ENCODE measurements at regions not wholly inside any gene's neighbourhood (a gene's known extent, or its start where the extent isn't known, plus 50 kb on each side); places are given as distances from the start of the nearest gene placed in this dataset.
A peak's percentile ranks its signal among the peaks of the same experiment; 100 is the strongest.

- no peak overlapping the region for H3K4me3 Mint-ChIP-seq (ENCODE audit: unreplicated experiment)
- DNase-seq (ENCODE audit: extremely low spot score, unreplicated experiment), result no peak
- no peaks in the 10 kb centered on the region for H3K4me1 Mint-ChIP-seq (ENCODE audit: unreplicated experiment)
- H3K36me3 Mint-ChIP-seq (ENCODE audit: unreplicated experiment), result no peaks in the 10 kb centered on the region
- no peak overlapping the region for H3K27ac Mint-ChIP-seq (ENCODE audit: unreplicated experiment)
- peaks cover 11% of the 10 kb centered on the region for H3K9me3 Mint-ChIP-seq (ENCODE audit: unreplicated experiment)
- H3K27me3 Mint-ChIP-seq (ENCODE audit: unreplicated experiment), result no peaks in the 10 kb centered on the region
- TF ChIP-seq CTCF (IDR thresholded peaks at IDR 0.05), result no peak
Measured at GRCh38 chr2:228698963-228699362, 517.5 kb upstream of the SPHKAP start.

GRCh38 chr2:228697456-228697855 lies 516.0 kb upstream of the SPHKAP start:
- Mint-ChIP-seq H3K36me3 (ENCODE audit: unreplicated experiment) (no peaks in the 10 kb centered on the region), H3K9me3 (ENCODE audit: unreplicated experiment) (peaks cover 14% of the 10 kb centered on the region), H3K27me3 (ENCODE audit: unreplicated experiment) (no peaks in the 10 kb centered on the region), H3K27ac (ENCODE audit: unreplicated experiment) (no peak overlapping the region), H3K4me3 (ENCODE audit: unreplicated experiment) (no peak overlapping the region), H3K4me1 (ENCODE audit: unreplicated experiment) (no peaks in the 10 kb centered on the region)
- TF ChIP-seq CTCF (IDR thresholded peaks at IDR 0.05), result no peak
- DNase-seq (ENCODE audit: extremely low spot score, unreplicated experiment), result no peak

GRCh38 chr2:228690681-228691080 lies 509.2 kb upstream of the SPHKAP start:
- TF ChIP-seq CTCF (IDR thresholded peaks at IDR 0.05), result no peak
- Mint-ChIP-seq H3K4me3 (ENCODE audit: unreplicated experiment) (no peak overlapping the region), H3K27me3 (ENCODE audit: unreplicated experiment) (peaks cover 3% of the 10 kb centered on the region), H3K9me3 (ENCODE audit: unreplicated experiment) (peaks cover 8% of the 10 kb centered on the region), H3K27ac (ENCODE audit: unreplicated experiment) (no peak overlapping the region), H3K36me3 (ENCODE audit: unreplicated experiment) (no peaks in the 10 kb centered on the region), H3K4me1 (ENCODE audit: unreplicated experiment) (no peaks in the 10 kb centered on the region)
- DNase-seq (ENCODE audit: extremely low spot score, unreplicated experiment), result no peak

GRCh38 chr2:228689053-228689452 lies 507.6 kb upstream of the SPHKAP start:
- Mint-ChIP-seq H3K4me1 (ENCODE audit: unreplicated experiment) (no peaks in the 10 kb centered on the region), H3K27ac (ENCODE audit: unreplicated experiment) (no peak overlapping the region), H3K27me3 (ENCODE audit: unreplicated experiment) (peaks cover 3% of the 10 kb centered on the region), H3K4me3 (ENCODE audit: unreplicated experiment) (no peak overlapping the region), H3K9me3 (ENCODE audit: unreplicated experiment) (peaks cover 3% of the 10 kb centered on the region), H3K36me3 (ENCODE audit: unreplicated experiment) (no peaks in the 10 kb centered on the region)
- no peak for DNase-seq (ENCODE audit: extremely low spot score, unreplicated experiment)
- TF ChIP-seq CTCF (IDR thresholded peaks at IDR 0.05), result peak; percentile 33

GRCh38 chr2:228688007-228688645 lies 506.6 kb upstream of the SPHKAP start:
- no peaks in the 10 kb centered on the region for H3K4me1 Mint-ChIP-seq (ENCODE audit: unreplicated experiment)
- H3K9me3 Mint-ChIP-seq (ENCODE audit: unreplicated experiment), result peaks cover 3% of the 10 kb centered on the region
- no peaks in the 10 kb centered on the region for H3K36me3 Mint-ChIP-seq (ENCODE audit: unreplicated experiment)
- no peak overlapping the region for H3K27ac Mint-ChIP-seq (ENCODE audit: unreplicated experiment)
- DNase-seq (ENCODE audit: extremely low spot score, unreplicated experiment), result no peak
- H3K4me3 Mint-ChIP-seq (ENCODE audit: unreplicated experiment), result no peak overlapping the region
- no peak for TF ChIP-seq CTCF (IDR thresholded peaks at IDR 0.05)
- peaks cover 3% of the 10 kb centered on the region for H3K27me3 Mint-ChIP-seq (ENCODE audit: unreplicated experiment)

Data from osteocyte (in vitro differentiated cells).